ENCODE measurements at regions not wholly inside any gene's neighbourhood (a gene's known extent, or its start where the extent isn't known, plus 50 kb on each side); places are given as distances from the start of the nearest gene placed in this dataset.
"Not testable (repeated sequence)": the region's sequence is repeated elsewhere in the genome, so short reads cannot be mapped to it uniquely, and the experiment has no call there.

DNA sequence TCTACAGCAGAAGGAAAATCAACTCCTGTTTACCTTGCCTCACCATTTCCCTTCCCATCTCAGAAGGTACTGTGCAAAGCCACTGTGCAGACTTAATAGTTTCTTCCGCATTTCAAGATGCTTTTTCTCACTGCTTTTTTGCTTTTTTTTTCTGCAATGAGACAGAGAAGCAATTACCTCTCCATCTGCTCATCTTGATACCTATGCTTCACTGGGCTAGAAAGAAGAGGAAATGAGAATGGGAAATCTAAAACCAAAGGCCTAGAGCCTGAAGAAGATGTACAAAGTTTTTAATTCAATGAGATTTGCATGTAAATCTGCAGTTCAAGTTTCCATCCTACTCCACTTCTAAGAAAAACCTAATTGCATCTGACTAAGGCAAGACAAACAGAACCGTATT lies 238.1 kb upstream of the SETMAR start:
- no peak for DNase-seq (ENCODE audit: low read depth)
- H3K4me3 ChIP-seq (ENCODE audit: low read length), result no peak overlapping the region
- TF ChIP-seq, protein P1, sequence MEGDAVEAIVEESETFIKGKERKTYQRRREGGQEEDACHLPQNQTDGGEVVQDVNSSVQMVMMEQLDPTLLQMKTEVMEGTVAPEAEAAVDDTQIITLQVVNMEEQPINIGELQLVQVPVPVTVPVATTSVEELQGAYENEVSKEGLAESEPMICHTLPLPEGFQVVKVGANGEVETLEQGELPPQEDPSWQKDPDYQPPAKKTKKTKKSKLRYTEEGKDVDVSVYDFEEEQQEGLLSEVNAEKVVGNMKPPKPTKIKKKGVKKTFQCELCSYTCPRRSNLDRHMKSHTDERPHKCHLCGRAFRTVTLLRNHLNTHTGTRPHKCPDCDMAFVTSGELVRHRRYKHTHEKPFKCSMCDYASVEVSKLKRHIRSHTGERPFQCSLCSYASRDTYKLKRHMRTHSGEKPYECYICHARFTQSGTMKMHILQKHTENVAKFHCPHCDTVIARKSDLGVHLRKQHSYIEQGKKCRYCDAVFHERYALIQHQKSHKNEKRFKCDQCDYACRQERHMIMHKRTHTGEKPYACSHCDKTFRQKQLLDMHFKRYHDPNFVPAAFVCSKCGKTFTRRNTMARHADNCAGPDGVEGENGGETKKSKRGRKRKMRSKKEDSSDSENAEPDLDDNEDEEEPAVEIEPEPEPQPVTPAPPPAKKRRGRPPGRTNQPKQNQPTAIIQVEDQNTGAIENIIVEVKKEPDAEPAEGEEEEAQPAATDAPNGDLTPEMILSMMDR (conservative IDR thresholded peaks at IDR 0.05; ENCODE audit: low read length), result no peak

DNA sequence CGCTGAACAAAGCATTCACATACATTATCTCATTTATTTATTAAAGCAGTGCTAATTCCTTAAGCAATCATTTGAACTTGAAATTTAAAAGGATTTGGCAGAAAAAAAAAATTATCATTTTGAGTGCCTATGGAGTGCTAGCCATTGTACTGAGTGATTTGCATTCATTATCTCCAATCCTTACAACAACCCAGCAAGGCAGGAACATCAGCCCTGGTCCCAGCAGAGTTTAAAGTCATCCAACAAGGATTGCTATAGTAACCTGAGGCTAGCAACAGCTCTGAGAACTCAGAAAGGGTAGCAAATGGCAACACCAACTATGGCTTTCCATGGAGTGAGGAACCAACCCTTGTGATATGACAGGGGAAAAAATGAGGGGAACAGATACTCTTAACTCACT lies 237.6 kb upstream of the SETMAR start:
- DNase-seq (ENCODE audit: low read depth), result no peak
- TF ChIP-seq, protein P1 (conservative IDR thresholded peaks at IDR 0.05; ENCODE audit: low read length), result no peak
- H3K4me3 ChIP-seq (ENCODE audit: low read length), result no peak overlapping the region

DNA sequence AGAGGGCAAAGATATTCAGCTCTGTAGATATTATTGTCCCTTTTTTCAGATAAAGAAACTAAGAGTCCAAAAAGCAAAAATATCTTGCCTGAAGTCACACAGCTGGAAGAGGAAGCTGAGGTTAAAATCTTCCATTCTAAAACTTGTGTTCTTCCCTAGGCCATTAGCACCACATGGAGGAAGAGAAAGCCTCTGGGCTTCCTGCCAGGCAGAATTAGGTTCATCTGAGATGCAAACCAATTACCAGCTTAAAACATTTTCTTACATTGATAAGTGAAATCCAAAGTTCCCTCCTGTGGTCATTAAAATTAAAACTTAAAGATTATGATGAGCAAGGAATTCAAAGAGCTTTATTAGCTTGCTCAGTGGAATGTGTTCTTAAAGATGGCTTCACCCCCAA lies 235.3 kb upstream of the SETMAR start:
- DNase-seq (ENCODE audit: low read depth), result no peak
- no peak overlapping the region for H3K4me3 ChIP-seq (ENCODE audit: low read length)
- TF ChIP-seq, protein P1 (conservative IDR thresholded peaks at IDR 0.05; ENCODE audit: low read length), result no peak

DNA sequence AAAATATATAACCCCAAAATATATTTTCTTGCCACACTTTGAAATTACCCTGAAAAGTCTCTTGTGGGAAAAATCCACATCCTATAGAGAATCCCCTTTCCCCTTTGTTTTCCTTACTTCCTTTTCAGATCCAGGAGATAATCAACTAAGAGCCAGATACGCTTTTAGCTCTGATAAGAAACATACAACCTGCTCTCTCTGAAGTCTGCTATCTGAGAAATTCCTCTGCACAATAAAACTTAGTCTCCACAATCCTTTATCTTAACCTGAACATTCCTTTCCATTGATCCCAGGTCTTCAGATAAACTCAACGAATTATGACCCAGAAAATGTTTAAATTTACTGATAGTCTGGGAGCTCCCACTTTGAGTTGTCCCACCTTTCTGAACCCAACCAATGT lies 233.4 kb upstream of the SETMAR start:
- no peak overlapping the region for H3K4me3 ChIP-seq (ENCODE audit: low read length)
- TF ChIP-seq, protein P1 (conservative IDR thresholded peaks at IDR 0.05; ENCODE audit: low read length), result no peak
- no peak for DNase-seq (ENCODE audit: low read depth)

DNA sequence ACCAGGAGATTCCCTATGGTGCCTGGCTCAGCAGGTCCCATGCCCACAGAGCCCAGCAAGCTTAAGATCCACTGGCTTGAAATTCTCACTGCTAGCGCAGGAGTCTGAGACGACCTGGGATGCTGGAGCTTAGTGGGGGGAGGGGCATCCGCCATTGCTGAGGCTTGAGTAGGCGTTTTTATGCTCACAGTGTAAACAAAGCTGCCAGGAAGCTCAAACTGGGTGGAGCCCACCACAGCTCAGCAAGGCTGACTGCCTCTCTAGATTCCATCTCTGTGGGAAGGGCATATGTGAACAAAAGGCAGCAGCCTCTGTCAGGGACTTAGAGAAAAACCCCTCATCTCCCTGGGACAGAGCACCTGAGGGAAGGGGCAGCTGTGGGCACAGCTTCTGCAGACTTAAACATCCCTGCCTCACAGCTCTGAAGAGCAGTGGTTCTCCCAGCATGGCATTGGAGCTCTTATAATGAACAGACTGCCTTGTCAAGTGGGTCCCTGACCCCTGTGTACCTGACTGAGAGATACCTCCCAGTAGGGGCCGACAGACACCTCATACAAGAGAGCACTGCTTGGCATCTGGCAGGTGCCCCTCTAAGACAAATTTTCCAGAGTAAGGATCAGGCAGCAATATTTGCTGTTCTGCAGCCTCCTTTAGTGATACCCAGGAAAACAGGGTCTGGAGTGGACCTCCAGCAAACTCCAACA lies 231.5 kb upstream of the SETMAR start:
- no peak for DNase-seq (ENCODE audit: low read depth)
- TF ChIP-seq, protein P1 (conservative IDR thresholded peaks at IDR 0.05; ENCODE audit: low read length), result no peak
- no peak overlapping the region for H3K4me3 ChIP-seq (ENCODE audit: low read length)

DNA sequence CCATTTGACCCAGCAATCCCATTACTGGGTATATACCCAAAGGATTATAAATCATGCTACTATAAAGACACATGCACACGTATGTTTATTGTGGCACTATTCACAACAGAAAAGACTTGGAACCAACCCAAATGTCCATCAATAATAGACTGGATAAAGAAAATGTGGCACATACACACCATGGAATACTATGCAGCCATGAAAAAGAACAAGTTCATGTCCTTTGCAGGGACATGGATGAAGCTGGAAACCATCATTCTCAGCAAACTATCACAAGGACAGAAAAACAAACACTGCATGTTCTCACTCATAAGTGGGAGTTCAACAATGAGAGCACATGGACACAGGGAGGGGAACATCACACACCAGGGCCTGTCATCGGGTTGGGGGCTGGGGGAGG lies 225.9 kb upstream of the SETMAR start:
- DNase-seq (ENCODE audit: low read depth); H3K4me3 ChIP-seq (ENCODE audit: low read length): not testable (repeated sequence)

DNA sequence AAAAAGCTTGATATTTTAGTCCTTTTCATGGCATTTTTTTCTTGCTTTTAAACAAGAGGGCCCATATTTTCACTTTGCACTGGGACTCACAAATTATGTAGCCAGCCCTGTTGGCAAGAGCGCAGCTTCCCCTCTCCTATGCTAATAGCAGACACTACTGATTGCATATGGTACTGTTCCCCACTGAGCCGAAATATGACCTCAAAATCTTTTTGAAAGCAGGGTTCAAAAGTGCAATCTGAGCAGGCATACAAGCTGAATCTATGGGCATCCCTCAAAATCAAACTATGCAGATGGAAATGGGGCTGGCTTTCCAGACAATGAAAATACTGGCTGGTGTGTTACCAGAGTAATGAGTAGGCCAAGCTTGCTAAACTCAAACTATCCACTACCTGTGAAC lies 225.2 kb upstream of the SETMAR start:
- no peak for DNase-seq (ENCODE audit: low read depth)
- TF ChIP-seq, protein P1 (conservative IDR thresholded peaks at IDR 0.05; ENCODE audit: low read length), result no peak
- no peak overlapping the region for H3K4me3 ChIP-seq (ENCODE audit: low read length)

All from AG10803 (cell line).